K562 (cell line): ENCODE measurements at regions not wholly inside any gene's neighbourhood (a gene's known extent, or its start where the extent isn't known, plus 50 kb on each side); places are given as distances from the start of the nearest gene placed in this dataset.

Experiments
- ATAC-seq: fragments of 200-7000 bp; cut with Tn5 transposase; 3 replicates; pipeline ENCODE4 v1.9.1; 2020; ENCODE audit warnings: moderate library complexity
- BruUV-seq: library from RNA; stranded (reverse); fragments of 400-500 nt; replicated peaks from 2 replicates; lab custom pipeline; 2021; lab: Mats Ljungman, UMichigan
- CTCF ChIA-PET: fragments of 300-600 bp; formaldehyde crosslinking; extraction: SDS; loops from one replicate; lab custom pipeline; 2021; ENCODE audit warnings: low intra/inter-chr PET ratio; lab: Yijun Ruan, JAX
- POLR2A ChIA-PET: fragments of 300-600, 350-650 bp; sonication (Branson Sonifier 250); formaldehyde crosslinking; extraction: SDS; loops from one replicate; lab custom pipeline; 2021; ENCODE audit warnings: antibody characterized with exemption, inconsistent platforms; lab: Yijun Ruan, JAX
- DNase-seq, 4 experiments: peaks; one replicate each; pipeline versions ENCODE4 v3.0.0 to v3.0.0-alpha.2; 2011 to 2018; ENCODE audit warnings: low spot score in 3 of 4, mixed read lengths in 3 of 4; ENCODE audit errors: extremely low read depth in 1 of 4
- FAIRE-seq: peaks from 2 replicates; lab custom pipeline; 2011; peaks lifted over from hg19 to GRCh38; lab: Jason Lieb, UNC
- H2AFZ ChIP-seq: 2 replicates; pipeline ENCODE4 v1.6.0; 2011; ENCODE audit warnings: low read depth, low read length, control low read depth, inconsistent platforms
- H3K27ac ChIP-seq: fragments of 200-600 bp; 3 replicates; pipeline ENCODE4 v1.8.0; 2011; ENCODE audit warnings: low read depth, mild to moderate bottlenecking, control low read depth, inconsistent platforms, low read length, moderate library complexity, mixed read lengths; ENCODE audit errors: extremely low read depth
- H3K27me3 ChIP-seq, 2 experiments: fragments of 300-600 bp in 1 of 2; 2 replicates in 1 of 2; 3 replicates in 1 of 2; pipeline versions ENCODE4 v1.6.0 to v1.8.0; 2011; ENCODE audit warnings: inconsistent platforms in 2 of 2, low read length in 2 of 2, mild to moderate bottlenecking in 1 of 2, mixed read lengths in 1 of 2, moderate library complexity in 1 of 2; ENCODE audit not compliant: control insufficient read depth in 2 of 2, insufficient read depth in 2 of 2
- H3K36me3 ChIP-seq: fragments of 300-600 bp; 3 replicates; pipeline ENCODE4 v1.8.0; 2011; ENCODE audit warnings: mild to moderate bottlenecking, low read length, inconsistent platforms; ENCODE audit not compliant: control insufficient read depth, insufficient read depth
- H3K4me1 ChIP-seq, 2 experiments: fragments of 200-600 bp in 1 of 2; replicated peaks in 1 of 2; 2 replicates in 1 of 2; 3 replicates in 1 of 2; pipeline versions ENCODE4 v1.5.1 to v1.8.0; 2011; ENCODE audit warnings: inconsistent platforms in 2 of 2, low read length in 2 of 2, mild to moderate bottlenecking in 1 of 2, mixed read lengths in 1 of 2, moderate library complexity in 1 of 2; ENCODE audit not compliant: control insufficient read depth in 2 of 2, insufficient read depth in 2 of 2
- H3K4me2 ChIP-seq: 2 replicates; pipeline ENCODE4 v1.6.1; 2011; ENCODE audit warnings: low read length, control low read depth, inconsistent platforms, mixed read lengths; ENCODE audit not compliant: insufficient read depth
- H3K4me3 ChIP-seq: fragments of 200-600 bp; sonication (generic), shearing (Covaris generic); 2 replicates; pipeline ENCODE4 v1.5.1; 2016; ENCODE audit warnings: control low read depth, inconsistent platforms
- H3K79me2 ChIP-seq: fragments of 200-600 bp; 3 replicates; pipeline ENCODE4 v1.8.0; 2011; ENCODE audit warnings: low read length, inconsistent platforms; ENCODE audit not compliant: control insufficient read depth, insufficient read depth
- H3K9ac ChIP-seq, 2 experiments: 2 replicates each; pipeline versions ENCODE4 v1.6.0 to v1.6.1; 2011; ENCODE audit warnings: low read depth in 2 of 2, low read length in 2 of 2, control low read depth in 1 of 2, inconsistent platforms in 1 of 2, mild to moderate bottlenecking in 1 of 2, mixed read lengths in 1 of 2; ENCODE audit not compliant: insufficient read depth in 1 of 2
- H3K9me1 ChIP-seq: one replicate; pipeline ENCODE4 v1.6.0; 2011; ENCODE audit warnings: inconsistent platforms, mild to moderate bottlenecking, low read length, moderate library complexity; ENCODE audit not compliant: control insufficient read depth, insufficient read depth
- H3K9me3 ChIP-seq: replicated peaks from 2 replicates; pipeline ENCODE4 v1.5.1; 2011; ENCODE audit warnings: low read depth, low read length, inconsistent platforms; ENCODE audit not compliant: control insufficient read depth, insufficient read depth
- H4K20me1 ChIP-seq: replicated peaks from 2 replicates; pipeline ENCODE4 v1.6.1; 2011; ENCODE audit warnings: low read length, inconsistent platforms, mixed read lengths; ENCODE audit not compliant: control insufficient read depth, insufficient read depth
- FOS ChIP-seq: IDR thresholded peaks from 3 replicates; pipeline ENCODE4 v1.6.1; 2011; ENCODE audit not compliant: insufficient read length; ENCODE audit errors: extremely low read depth
- FOXM1 ChIP-seq, 2 experiments: fragments of 450-650 bp in 1 of 2; sonication (generic) in 1 of 2; formaldehyde crosslinking in 1 of 2; IDR thresholded peaks; 2 replicates each; pipeline versions ENCODE4 v1.6.1 to v1.9.0; 2017 to 2022; ENCODE audit warnings: low read depth in 2 of 2, mild to moderate bottlenecking in 2 of 2, missing genetic modification reagents in 1 of 2, moderate library complexity in 1 of 2
- NFYB ChIP-seq: IDR thresholded peaks from 2 replicates; pipeline ENCODE4 v1.6.1; 2011; ENCODE audit warnings: mild to moderate bottlenecking, moderate library complexity; ENCODE audit not compliant: insufficient read length; ENCODE audit errors: extremely low read depth
- NKRF ChIP-seq: fragments of 450-650 bp; IDR thresholded peaks from 2 replicates; pipeline ENCODE4 v1.6.1; 2016; ENCODE audit warnings: borderline replicate concordance
- NR0B1 ChIP-seq: fragments of 450-650 bp; IDR thresholded peaks from one replicate; pipeline ENCODE4 v1.6.1; 2018; ENCODE audit warnings: mild to moderate bottlenecking, moderate library complexity; ENCODE audit not compliant: partially characterized antibody
- NR2C2 ChIP-seq, 2 experiments: fragments of 200-800 bp in 1 of 2; sonication (Bioruptor generic) in 1 of 2; sonication (generic) in 1 of 2; formaldehyde crosslinking in 1 of 2; IDR thresholded peaks; 2 replicates each; pipeline versions ENCODE4 v1.6.1 to v1.8.0; 2016 to 2022; ENCODE audit warnings: mild to moderate bottlenecking in 1 of 2, missing compliant biosample characterization in 1 of 2, missing genetic modification characterization in 1 of 2, missing genetic modification reagents in 1 of 2
- RFX1 ChIP-seq: fragments of 450-650 bp; IDR thresholded peaks from 2 replicates; pipeline ENCODE4 v1.6.1; 2016; ENCODE audit warnings: mild to moderate bottlenecking, moderate library complexity
- TAF15 ChIP-seq: fragments of 200-400 bp; formaldehyde crosslinking; IDR thresholded peaks from 2 replicates; pipeline ENCODE4 v1.6.1; 2017; ENCODE audit warnings: mild to moderate bottlenecking, low read depth, low read length, moderate library complexity
- TAF9B ChIP-seq: fragments of 450-650 bp; IDR thresholded peaks from 2 replicates; pipeline ENCODE4 v1.6.1; 2018; ENCODE audit warnings: mild to moderate bottlenecking; ENCODE audit not compliant: partially characterized antibody
- ZNF592 ChIP-seq: fragments of 450-650 bp; IDR thresholded peaks from 2 replicates; pipeline ENCODE4 v1.6.1; 2017; ENCODE audit warnings: antibody characterized with exemption, mild to moderate bottlenecking
- WGBS: fragments of 100-300 bp; shearing (Covaris generic); methylation state at CpG from one replicate; pipeline ENCODE4 v1.1.6; 2016; ENCODE audit warnings: low coverage, mixed read lengths; ENCODE audit not compliant: insufficient coverage; ENCODE audit errors: missing lambda C conversion rate; 5-methylcytosine and 5-hydroxymethylcytosine counted together
- in situ Hi-C: fragments of 300-500 bp; cut with MboI; formaldehyde crosslinking; loops from 4 replicates; pipeline ENCODE4 v1.15.0; 2018; ENCODE audit warnings: inconsistent platforms, mixed read lengths
- intact Hi-C: fragments of 100-400 bp; cut with micrococcal nuclease; formaldehyde crosslinking; loops from 2 replicates; pipeline ENCODE4 v1.14.2; 2022

GRCh38 chr5:99033014-99033900, 104.5 kb upstream of the CHD1 start:
- 12% methylated on average over 5 of the region's 5 CpGs for WGBS
- Histone ChIP-seq H3K79me2 (no peaks in the 10 kb centered on the region), H3K4me2 (peak overlapping the region; percentile 75), H3K27ac (peak overlapping the region; percentile 58; the same call in 2 of the 3 replicates), H3K9me3 (no peaks in the 10 kb centered on the region), H2AFZ (peak overlapping the region; percentile 95), H3K4me3 (peak overlapping the region; percentile 22), H3K4me1 (peaks cover 3 to 17% of the 10 kb centered on the region in 2 experiments; a peak in 3 of 5 replicates), H3K9ac (peak overlapping the region; percentile 50 to 53; a peak in 3 of 4 replicates), H4K20me1 (no peaks in the 10 kb centered on the region), H3K36me3 (no peaks in the 10 kb centered on the region), H3K27me3 (no peaks in the 10 kb centered on the region), H3K9me1 (no peaks in the 10 kb centered on the region)
- ChIA-PET CTCF (interaction anchor here (0.5 to 4.1 kb wide), 3 partner anchors 27 to 127 kb away, joined by 3 to 53 read pairs (median 5); no protein-coding TSS in a partner anchor), POLR2A (interaction anchor here (1.0 kb wide), 2 partner anchors 13 to 120 kb away, joined by 3 to 4 read pairs; no protein-coding TSS in a partner anchor)
- BruUV-seq = no TSS peak
- intact Hi-C loops = loop anchor here (2.0 to 5.0 kb wide), 3 partner anchors 78 to 196 kb away; partner anchors contain the start of gene CHD1
- FAIRE-seq = peak; percentile 44
- peak; percentile 63 for ATAC-seq
- peak in 2 of 4 experiments; percentile 27 to 45 for DNase-seq
- in situ Hi-C loops = loop anchor here (5.0 to 25.0 kb wide), 2 partner anchors 131 to 1846 kb away; partner anchors contain the start of gene RIOK2
- TF ChIP-seq TAF9B (peak; percentile 22), FOXM1 (IDR thresholded peaks at IDR 0.05; ENCODE audit: low read depth) (peak; percentile 32; the same call in 1 of the 2 replicates), FOXM1 (CRISPR knock-in tag; IDR thresholded peaks at IDR 0.05; ENCODE audit: low read depth) (no peak), NR2C2 (CRISPR knock-in tag; IDR thresholded peaks at IDR 0.05) (no peak), NR2C2 (tag; IDR thresholded peaks at IDR 0.05) (peak; percentile 88), NFYB (no peak), TAF15 (no peak), RFX1 (no peak), NKRF (no peak), ZNF592 (0 out of 2 replicates have a peak, but pooled peaks have one; percentile 7), NR0B1 (no peak), FOS (no peak)
